NCI-H524 treated with DMSO at 0.1 percent for 48 hours (cell line): ENCODE measurements at regions not wholly inside any gene's neighbourhood (a gene's known extent, or its start where the extent isn't known, plus 50 kb on each side); places are given as distances from the start of the nearest gene placed in this dataset.

ENCODE experiments used
- DNase-seq: peaks from one replicate; lab custom pipeline; 2025; lab: John Stamatoyannopoulos, UW

GRCh38 chr1:170316270-170316669 is 170.5 kb downstream of the NTMT2 start:
- DNase-seq, result no peak

DNA sequence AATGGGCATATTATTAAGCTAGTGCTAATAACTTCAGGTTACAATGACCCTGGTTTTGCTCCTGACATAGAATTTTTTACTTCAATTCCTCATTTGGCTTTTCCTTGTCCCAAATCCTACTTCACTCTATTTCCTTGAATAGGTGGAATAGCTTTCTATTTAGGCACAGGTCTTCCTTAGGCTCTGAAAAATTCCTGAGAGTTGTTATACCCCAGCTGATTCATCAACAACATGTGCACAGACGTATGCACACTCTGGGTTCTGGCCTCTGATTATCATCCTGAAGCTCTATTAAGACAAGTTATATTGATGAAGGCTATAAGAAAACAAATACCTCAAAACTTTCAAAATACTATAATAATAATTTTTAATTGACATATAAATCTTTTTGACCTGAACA is 172.4 kb downstream of the NTMT2 start:
- DNase-seq, result no peak

DNA sequence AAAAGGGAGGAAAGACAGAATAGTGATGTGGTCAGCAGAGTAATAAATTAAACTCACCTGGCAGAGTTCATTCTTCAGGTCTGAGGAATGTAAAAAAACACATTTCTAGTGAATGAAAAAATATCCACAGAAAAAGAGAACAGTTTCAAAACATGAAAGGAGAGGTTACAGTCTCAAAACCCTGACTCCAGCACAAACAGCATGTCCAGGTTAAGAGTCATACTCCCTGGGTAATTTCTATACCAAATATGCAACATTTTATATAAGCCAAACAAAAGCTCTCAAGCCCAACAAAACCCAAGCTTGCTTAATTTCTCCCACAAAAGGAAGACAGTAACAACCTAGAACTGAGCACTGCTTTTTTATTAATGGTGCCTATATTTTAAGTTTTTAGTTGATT is 173.0 kb downstream of the NTMT2 start:
- no peak for DNase-seq

GRCh38 chr1:170321113-170321512 is 175.4 kb downstream of the NTMT2 start:
- DNase-seq, result no peak

- DNase-seq, result no peak
These were observed 180.4 kb downstream of the NTMT2 start for GRCh38 chr1:170326186-170326585.

GRCh38 chr1:170332801-170333200 is 187.0 kb downstream of the NTMT2 start:
- no peak for DNase-seq

DNA sequence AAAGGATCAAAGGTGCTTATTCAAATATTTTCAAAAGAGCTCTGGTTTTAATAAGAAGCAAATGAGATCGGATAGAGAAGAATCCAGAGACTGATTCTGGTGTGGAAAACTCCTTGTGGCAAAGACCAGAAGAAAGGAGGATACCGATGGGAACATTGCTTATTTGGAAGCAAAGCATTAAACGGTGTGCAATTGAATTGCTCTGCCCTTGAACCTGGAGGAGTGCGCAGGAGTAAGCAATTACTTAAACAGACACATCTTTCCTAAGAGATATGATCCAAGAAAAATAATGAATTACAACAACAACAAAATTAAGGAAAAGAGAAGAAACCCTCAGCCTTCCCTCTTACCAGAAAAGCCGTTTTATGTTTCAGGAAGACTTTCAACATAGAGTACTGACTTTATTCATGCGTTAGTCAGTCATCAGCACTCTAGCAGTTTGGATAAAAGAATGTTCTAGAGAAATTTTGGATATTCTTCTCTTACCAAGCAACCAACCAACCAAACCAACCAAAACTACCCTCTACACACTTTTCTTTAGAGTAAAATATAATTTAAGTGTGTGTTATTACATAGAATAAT is 191.7 kb downstream of the NTMT2 start:
- DNase-seq, result no peak

- DNase-seq, result no peak
These were observed 192.4 kb upstream of the GORAB start for GRCh38 chr1:170339534-170339933.

DNA sequence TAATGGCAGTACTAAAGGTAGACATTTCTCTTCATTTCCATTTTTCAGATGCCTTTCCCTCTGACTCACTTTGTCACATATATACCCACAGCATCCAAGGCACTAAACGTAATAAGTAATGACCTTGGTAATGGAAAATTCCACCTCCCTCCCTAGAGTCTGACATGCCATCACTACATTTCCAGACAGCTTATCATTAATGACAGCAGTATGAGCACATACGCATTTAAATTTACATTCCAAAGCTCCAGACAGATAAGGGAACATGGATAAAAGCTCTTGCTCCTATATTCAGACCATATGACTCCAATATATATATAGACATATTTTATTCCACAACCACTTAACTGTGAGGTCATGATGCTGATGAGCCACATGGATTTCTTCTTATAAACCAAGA is 191.7 kb upstream of the GORAB start:
- no peak for DNase-seq

- DNase-seq, result no peak
These were observed 180.5 kb upstream of the GORAB start for GRCh38 chr1:170351366-170351946.

GRCh38 chr1:170354246-170354645 is 177.7 kb upstream of the GORAB start:
- DNase-seq, result no peak

GRCh38 chr1:170354690-170355089 is 177.3 kb upstream of the GORAB start:
- no peak for DNase-seq

DNA sequence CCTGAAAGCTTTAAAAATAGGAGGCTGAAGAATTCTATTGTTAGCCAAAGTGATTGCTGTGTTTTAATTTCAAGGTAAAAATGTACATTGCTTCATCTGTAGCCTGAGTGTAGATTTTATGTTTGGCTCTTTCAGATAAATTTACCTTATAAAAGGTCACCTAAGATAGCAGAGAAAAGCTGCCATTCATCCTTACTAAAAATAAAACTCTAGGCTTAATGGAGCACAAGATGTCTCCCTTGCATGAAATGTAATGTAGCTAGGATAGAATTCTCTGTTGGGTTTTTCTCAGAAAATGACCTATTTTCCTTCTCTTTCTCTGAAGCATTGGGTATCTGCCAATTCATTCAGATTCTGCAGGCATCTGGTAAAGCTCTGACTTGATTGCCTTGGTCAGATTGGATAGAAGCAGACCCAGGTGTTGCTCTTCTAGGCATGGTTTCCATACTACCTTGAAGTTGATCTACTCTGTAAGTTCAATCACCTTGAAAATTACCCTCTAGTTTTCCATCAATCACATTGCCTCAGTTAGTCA is 176.6 kb upstream of the GORAB start:
- DNase-seq, result no peak

DNA sequence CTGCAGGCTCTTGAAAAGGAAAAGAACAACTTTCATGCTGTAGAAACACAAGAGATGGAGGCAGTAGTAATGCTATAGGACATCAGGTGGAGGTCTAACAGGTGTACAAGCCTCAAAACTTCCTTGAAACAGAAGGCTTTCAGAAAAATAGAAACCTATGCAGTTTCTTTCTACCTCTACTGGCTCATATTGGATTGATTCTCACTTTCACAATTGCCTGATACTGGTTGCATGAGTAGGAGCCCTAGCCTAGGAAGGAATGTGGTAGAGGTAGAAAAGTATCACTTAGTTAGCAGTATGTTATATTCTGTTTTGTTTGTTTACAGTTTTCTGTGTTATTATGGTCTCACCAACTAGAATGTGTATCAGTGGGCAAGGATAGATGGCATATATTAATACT is 175.4 kb upstream of the GORAB start:
- no peak for DNase-seq

GRCh38 chr1:170357750-170358149 is 174.2 kb upstream of the GORAB start:
- DNase-seq, result no peak

DNA sequence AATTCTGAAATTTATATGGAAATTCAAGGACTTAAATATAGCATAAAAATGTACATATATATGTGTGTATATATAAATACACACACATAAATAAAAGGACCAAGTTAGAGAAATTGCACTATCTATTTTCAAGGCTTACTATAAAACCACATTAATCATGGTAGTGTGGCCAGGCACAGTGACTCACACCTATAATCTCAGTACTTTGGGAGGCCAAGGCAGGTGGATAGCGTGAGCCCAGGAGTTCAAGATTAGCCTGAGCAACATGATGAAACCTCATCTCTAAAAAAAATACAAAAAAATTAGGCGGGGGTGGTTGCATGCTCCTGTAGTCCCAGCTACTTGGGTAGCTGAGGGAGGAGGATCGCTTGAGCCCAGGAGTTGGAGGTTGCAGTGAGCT is 171.4 kb upstream of the GORAB start:
- no peak for DNase-seq

GRCh38 chr1:170365331-170365730 is 166.6 kb upstream of the GORAB start:
- DNase-seq, result no peak

DNA sequence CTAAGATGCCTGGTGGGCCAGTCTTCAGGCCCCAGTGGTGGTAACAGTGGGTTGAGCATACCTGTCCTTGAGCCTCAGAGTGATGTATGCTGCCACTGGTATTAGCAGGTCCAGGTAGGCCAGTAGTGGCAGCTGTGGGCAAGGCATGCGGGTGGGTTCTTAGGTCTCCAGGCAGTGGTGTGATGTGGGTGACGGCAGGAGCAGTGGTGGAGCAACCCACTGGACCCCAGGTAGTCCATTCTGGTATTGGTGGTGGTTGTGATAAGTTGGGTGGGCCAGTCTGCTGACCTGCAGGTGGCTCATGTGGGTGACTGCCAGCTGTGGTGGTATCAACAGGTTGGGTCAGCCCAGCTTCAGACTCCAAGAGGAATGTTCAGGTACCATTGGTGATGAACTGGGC is 165.0 kb upstream of the GORAB start:
- DNase-seq, result no peak

- DNase-seq, result no peak
These were observed 164.4 kb upstream of the GORAB start for GRCh38 chr1:170367615-170368014.

GRCh38 chr1:170369000-170369399 is 163.0 kb upstream of the GORAB start:
- no peak for DNase-seq

GRCh38 chr1:170369417-170369816 is 162.5 kb upstream of the GORAB start:
- no peak for DNase-seq

- no peak for DNase-seq
These were observed 161.9 kb upstream of the GORAB start for GRCh38 chr1:170370087-170370486.

GRCh38 chr1:170375082-170375723 is 156.8 kb upstream of the GORAB start:
- DNase-seq, result no peak
